Naive thymus-derived CD8-positive, alpha-beta T cell (primary cell): ENCODE measurements at regions not wholly inside any gene's neighbourhood (a gene's known extent, or its start where the extent isn't known, plus 50 kb on each side); places are given as distances from the start of the nearest gene placed in this dataset.
A peak's percentile ranks its signal among the peaks of the same experiment; 100 is the strongest.
"Not testable (repeated sequence)": the region's sequence is repeated elsewhere in the genome, so short reads cannot be mapped to it uniquely, and the experiment has no call there.

ENCODE experiments used
- ATAC-seq, 2 donors: fragments of 150-1000 bp; cut with Tn5 transposase in 1 of 2; sonication (Bioruptor Pico), chemical (Tn5 transposase) in 1 of 2; 1 replicate in 1 of 2; 2 replicates in 1 of 2; pipeline ENCODE4 v1.10.0; 2021; ENCODE audit warnings: mild to moderate bottlenecking in 2 of 2, moderate library complexity in 2 of 2
- POLR2A ChIA-PET: fragments of 350-600 bp; sonication (Branson Sonifier 250); formaldehyde crosslinking; loops from one replicate; lab custom pipeline; 2021; ENCODE audit warnings: antibody characterized with exemption; lab: Charles Lee
- DNase-seq, 10 donors: peaks; one replicate each; pipeline versions ENCODE4 v3.0.0 to v3.0.0-alpha.2; 2020 to 2022
- H3K27ac Mint-ChIP-seq, 10 donors: one replicate each; pipeline ENCODE4 v1.8.0; 2020 to 2022; ENCODE audit warnings: mild to moderate bottlenecking in 10 of 10, mixed read lengths in 10 of 10, moderate library complexity in 4 of 10, inconsistent platforms in 1 of 10
- H3K27me3 Mint-ChIP-seq, 5 donors: one replicate each; pipeline ENCODE4 v1.8.0; 2021 to 2022; ENCODE audit warnings: mixed read lengths in 5 of 5
- H3K36me3 Mint-ChIP-seq, 3 donors: one replicate each; pipeline ENCODE4 v1.8.0; 2020 to 2022; ENCODE audit warnings: mixed read lengths in 3 of 3, mild to moderate bottlenecking in 2 of 3, inconsistent platforms in 1 of 3
- H3K4me1 Mint-ChIP-seq, 4 donors: one replicate each; pipeline ENCODE4 v1.8.0; 2021 to 2022; ENCODE audit warnings: mixed read lengths in 4 of 4
- H3K4me3 Mint-ChIP-seq, 10 donors: one replicate each; pipeline ENCODE4 v1.8.0; 2020 to 2022; ENCODE audit warnings: mild to moderate bottlenecking in 10 of 10, mixed read lengths in 10 of 10, moderate library complexity in 6 of 10, inconsistent platforms in 1 of 10
- H3K9me3 Mint-ChIP-seq, 9 donors: one replicate each; pipeline ENCODE4 v1.8.0; 2020 to 2022; ENCODE audit warnings: mixed read lengths in 9 of 9, mild to moderate bottlenecking in 3 of 9, inconsistent platforms in 1 of 9, moderate library complexity in 1 of 9

GRCh38 chr16:8083560-8083959, 506.8 kb downstream of the TMEM114 start:
- Mint-ChIP-seq H3K27me3 (peaks cover 0 to 5% (median 0%) of the 10 kb centered on the region in 5 donors), H3K4me3 (no peak overlapping the region), H3K9me3 (peaks cover 0 to 20% (median 6%) of the 10 kb centered on the region in 9 donors), H3K4me1 (no peaks in the 10 kb centered on the region), H3K36me3 (no peaks in the 10 kb centered on the region), H3K27ac (no peak overlapping the region)
- no peak for DNase-seq
- ATAC-seq = no peak
- POLR2A ChIA-PET = no interaction called here

GRCh38 chr16:8080817-8081216, 509.5 kb downstream of the TMEM114 start:
- DNase-seq (no peak), ATAC-seq (no peak)
- Mint-ChIP-seq H3K9me3 (peaks cover 3 to 21% (median 8%) of the 10 kb centered on the region in 9 donors), H3K27ac (no peak overlapping the region), H3K27me3 (no peaks in the 10 kb centered on the region), H3K4me3 (no peak overlapping the region), H3K36me3 (no peaks in the 10 kb centered on the region), H3K4me1 (no peaks in the 10 kb centered on the region)
- POLR2A ChIA-PET = no interaction called here

- peaks cover 2 to 40% (median 13%) of the 10 kb centered on the region in 9 donors for H3K9me3 Mint-ChIP-seq
- peaks cover 0 to 4% (median 0%) of the 10 kb centered on the region in 3 donors for H3K36me3 Mint-ChIP-seq
- no peak overlapping the region for H3K27ac Mint-ChIP-seq
- ATAC-seq (no peak), DNase-seq (no peak)
- no peak overlapping the region for H3K4me3 Mint-ChIP-seq
- H3K4me1 Mint-ChIP-seq = no peaks in the 10 kb centered on the region
- POLR2A ChIA-PET = no interaction called here
- no peaks in the 10 kb centered on the region for H3K27me3 Mint-ChIP-seq
Measured at GRCh38 chr16:8075271-8075670, 515.0 kb downstream of the TMEM114 start.

- peaks cover 13 to 45% (median 27%) of the 10 kb centered on the region in 9 donors for H3K9me3 Mint-ChIP-seq
- ATAC-seq = no peak
- no peaks in the 10 kb centered on the region for H3K4me1 Mint-ChIP-seq
- H3K4me3 Mint-ChIP-seq = no peak overlapping the region
- POLR2A ChIA-PET = no interaction called here
- no peaks in the 10 kb centered on the region for H3K27me3 Mint-ChIP-seq
- DNase-seq = no peak
- H3K27ac Mint-ChIP-seq = no peak overlapping the region
- peaks cover 0 to 26% (median 2%) of the 10 kb centered on the region in 3 donors for H3K36me3 Mint-ChIP-seq
Measured at GRCh38 chr16:8070506-8070905, 519.8 kb downstream of the TMEM114 start.

- DNase-seq, H3K27me3 Mint-ChIP-seq, H3K4me3 Mint-ChIP-seq, H3K27ac Mint-ChIP-seq, ATAC-seq, H3K4me1 Mint-ChIP-seq, POLR2A ChIA-PET: not testable (repeated sequence)
- Mint-ChIP-seq H3K9me3 (peaks cover 11 to 51% (median 29%) of the 10 kb centered on the region in 9 donors), H3K36me3 (peaks cover 0 to 33% (median 2%) of the 10 kb centered on the region in 3 donors)
Measured at GRCh38 chr16:8068225-8068624, 522.1 kb downstream of the TMEM114 start.

GRCh38 chr16:8063159-8063558, 527.2 kb downstream of the TMEM114 start:
- Mint-ChIP-seq H3K27me3 (no peaks in the 10 kb centered on the region), H3K27ac (no peak overlapping the region), H3K4me3 (no peak overlapping the region), H3K4me1 (no peaks in the 10 kb centered on the region), H3K9me3 (peaks cover 11 to 47% (median 26%) of the 10 kb centered on the region in 9 donors), H3K36me3 (peaks cover 0 to 24% (median 0%) of the 10 kb centered on the region in 3 donors)
- POLR2A ChIA-PET = no interaction called here
- ATAC-seq = no peak
- DNase-seq = no peak

GRCh38 chr16:8062677-8063076, 527.6 kb downstream of the TMEM114 start:
- Mint-ChIP-seq H3K27ac (no peak overlapping the region), H3K4me1 (no peaks in the 10 kb centered on the region), H3K9me3 (peaks cover 11 to 44% (median 25%) of the 10 kb centered on the region in 9 donors), H3K4me3 (no peak overlapping the region), H3K27me3 (no peaks in the 10 kb centered on the region), H3K36me3 (peaks cover 0 to 22% (median 0%) of the 10 kb centered on the region in 3 donors)
- no peak for DNase-seq
- no peak for ATAC-seq
- POLR2A ChIA-PET = no interaction called here

GRCh38 chr16:8055761-8056160, 534.5 kb downstream of the TMEM114 start:
- Mint-ChIP-seq H3K9me3 (peaks cover 2 to 23% (median 10%) of the 10 kb centered on the region in 9 donors), H3K4me1 (no peaks in the 10 kb centered on the region), H3K4me3 (no peak overlapping the region), H3K36me3 (peaks cover 0 to 5% (median 0%) of the 10 kb centered on the region in 3 donors), H3K27me3 (peaks cover 0 to 2% (median 0%) of the 10 kb centered on the region in 5 donors), H3K27ac (no peak overlapping the region)
- ATAC-seq = no peak
- POLR2A ChIA-PET = no interaction called here
- DNase-seq = no peak

- Mint-ChIP-seq H3K4me3 (no peak overlapping the region), H3K27me3 (peaks cover 0 to 2% (median 0%) of the 10 kb centered on the region in 5 donors), H3K9me3 (peaks cover 2 to 23% (median 10%) of the 10 kb centered on the region in 9 donors), H3K36me3 (peaks cover 0 to 5% (median 0%) of the 10 kb centered on the region in 3 donors), H3K27ac (no peak overlapping the region), H3K4me1 (no peaks in the 10 kb centered on the region)
- POLR2A ChIA-PET = no interaction called here
- DNase-seq (no peak), ATAC-seq (no peak)
Measured at GRCh38 chr16:8053437-8053836, 536.9 kb downstream of the TMEM114 start.

- Mint-ChIP-seq H3K27me3 (peaks cover 0 to 2% (median 0%) of the 10 kb centered on the region in 5 donors), H3K4me3 (no peak overlapping the region), H3K27ac (peak overlapping the region in 1 of 10 donors; percentile 79), H3K4me1 (no peaks in the 10 kb centered on the region), H3K36me3 (peaks cover 0 to 1% (median 0%) of the 10 kb centered on the region in 3 donors), H3K9me3 (peaks cover 6 to 37% (median 21%) of the 10 kb centered on the region in 9 donors)
- POLR2A ChIA-PET = no interaction called here
- DNase-seq (no peak), ATAC-seq (no peak)
Measured at GRCh38 chr16:8048433-8048832, 541.9 kb downstream of the TMEM114 start.

- no peak overlapping the region for H3K27ac Mint-ChIP-seq
- POLR2A ChIA-PET = no interaction called here
- H3K36me3 Mint-ChIP-seq = no peaks in the 10 kb centered on the region
- no peak for ATAC-seq
- no peak overlapping the region for H3K4me3 Mint-ChIP-seq
- H3K9me3 Mint-ChIP-seq = peaks cover 6 to 35% (median 19%) of the 10 kb centered on the region in 9 donors
- peaks cover 0 to 2% (median 0%) of the 10 kb centered on the region in 5 donors for H3K27me3 Mint-ChIP-seq
- DNase-seq = no peak
- no peaks in the 10 kb centered on the region for H3K4me1 Mint-ChIP-seq
Measured at GRCh38 chr16:8047736-8048135, 542.6 kb downstream of the TMEM114 start.

- Mint-ChIP-seq H3K36me3 (no peaks in the 10 kb centered on the region), H3K27me3 (no peaks in the 10 kb centered on the region), H3K9me3 (peaks cover 5 to 21% (median 12%) of the 10 kb centered on the region in 9 donors), H3K4me3 (no peak overlapping the region), H3K27ac (no peak overlapping the region), H3K4me1 (no peaks in the 10 kb centered on the region)
- ATAC-seq = no peak
- POLR2A ChIA-PET = no interaction called here
- no peak for DNase-seq
Measured at GRCh38 chr16:8044796-8045195, 545.5 kb downstream of the TMEM114 start.

GRCh38 chr16:8032406-8032805, 557.9 kb downstream of the TMEM114 start:
- POLR2A ChIA-PET = no interaction called here
- no peak for ATAC-seq
- Mint-ChIP-seq H3K9me3 (peaks cover 0 to 27% (median 9%) of the 10 kb centered on the region in 9 donors), H3K27me3 (peaks cover 0 to 2% (median 0%) of the 10 kb centered on the region in 5 donors), H3K4me3 (no peak overlapping the region), H3K27ac (no peak overlapping the region), H3K4me1 (no peaks in the 10 kb centered on the region), H3K36me3 (no peaks in the 10 kb centered on the region)
- DNase-seq = no peak

- H3K4me3 Mint-ChIP-seq, DNase-seq, POLR2A ChIA-PET, H3K4me1 Mint-ChIP-seq, H3K36me3 Mint-ChIP-seq, H3K27me3 Mint-ChIP-seq, H3K27ac Mint-ChIP-seq, ATAC-seq: not testable (repeated sequence)
- H3K9me3 Mint-ChIP-seq = peaks cover 0 to 23% (median 12%) of the 10 kb centered on the region in 9 donors
Measured at GRCh38 chr16:8030004-8030403, 560.3 kb downstream of the TMEM114 start.
